Right cardiac atrium (tissue), 5 donors: ENCODE measurements at regions not wholly inside any gene's neighbourhood (a gene's known extent, or its start where the extent isn't known, plus 50 kb on each side); places are given as distances from the start of the nearest gene placed in this dataset.
"Not testable (repeated sequence)": the region's sequence is repeated elsewhere in the genome, so short reads cannot be mapped to it uniquely, and the experiment has no call there.

Experiments
- ATAC-seq, 2 donors: fragments of 200-7000 bp; cut with Tn5 transposase; one replicate each; pipeline versions ENCODE4 v1.8.0 to v1.9.1; 2020; ENCODE audit warnings: moderate library complexity in 2 of 2, mild to moderate bottlenecking in 1 of 2
- DNase-seq, 3 donors: peaks; one replicate each; pipeline ENCODE4 v3.0.0-alpha.2; 2020
- H3K27ac ChIP-seq: one replicate; pipeline ENCODE4 v1.5.1; 2013; ENCODE audit warnings: mild to moderate bottlenecking, low read length, control low read depth, moderate library complexity
- H3K27me3 ChIP-seq: one replicate; pipeline ENCODE4 v1.6.1; 2013; ENCODE audit not compliant: control insufficient read depth, insufficient read depth
- H3K4me1 ChIP-seq: one replicate; pipeline ENCODE4 v1.6.1; 2013; ENCODE audit warnings: low read length; ENCODE audit not compliant: control insufficient read depth, insufficient read depth
- H3K4me3 ChIP-seq: one replicate; pipeline ENCODE4 v1.5.1; 2013; ENCODE audit warnings: low read length, control low read depth
- H3K9me3 ChIP-seq: one replicate; pipeline ENCODE4 v1.6.1; 2013; ENCODE audit warnings: low read length; ENCODE audit not compliant: control insufficient read depth
- WGBS: extraction: QIAGEN DNeasy Blood & Tissue Kit; methylation state at CpG from one replicate; pipeline ENCODE4 v1.1.7; 2013; 5-methylcytosine and 5-hydroxymethylcytosine counted together
- intact Hi-C, 4 donors: fragments of 100-400 bp; cut with DNase I; formaldehyde crosslinking; loops; one replicate each; pipeline versions ENCODE4 v1.11.0 to v1.14.0; 2022 to 2023
- donor health status: healthy with polysubstance abuse.
- donor health status: DM: no; HTN: yes; CAD: no.
- donor health status: DM: no; HTN: no; CAD: no.
- donor health status: DM: no; HTN: yes; CAD: no; lungs with severe emphysema.
- donor health status: DM: yes; HTN: yes; CAD: no.

- Histone ChIP-seq H3K27ac (no peak overlapping the region), H3K27me3 (no peaks in the 10 kb centered on the region), H3K9me3 (no peaks in the 10 kb centered on the region), H3K4me1 (no peaks in the 10 kb centered on the region), H3K4me3 (no peak overlapping the region)
- intact Hi-C loops, result no loop called here
- ATAC-seq (no peak), DNase-seq (no peak)
- WGBS, result 84% methylated on average over 6 of the region's 6 CpGs
Measured at GRCh38 chr2:44103639-44104038, 65.0 kb upstream of the PPM1B start.

- H3K4me1 ChIP-seq, result no peaks in the 10 kb centered on the region
- WGBS, result 94% methylated on average over 1 of the region's 1 CpG
- H3K4me3 ChIP-seq, result no peak overlapping the region
- H3K27ac ChIP-seq, result no peak overlapping the region
- DNase-seq, result no peak
- no peaks in the 10 kb centered on the region for H3K27me3 ChIP-seq
- no peak for ATAC-seq
- intact Hi-C loops, result no loop called here
- H3K9me3 ChIP-seq, result no peaks in the 10 kb centered on the region
Measured at GRCh38 chr2:44104855-44105271, 63.8 kb upstream of the PPM1B start.

- H3K4me3 ChIP-seq, ATAC-seq, H3K27ac ChIP-seq, intact Hi-C loops, H3K9me3 ChIP-seq, H3K27me3 ChIP-seq, H3K4me1 ChIP-seq, DNase-seq: not testable (repeated sequence)
- 76% methylated on average over 9 of the region's 9 CpGs for WGBS
Measured at GRCh38 chr2:44106509-44106908, 62.2 kb upstream of the PPM1B start.

- Histone ChIP-seq H3K9me3 (no peaks in the 10 kb centered on the region), H3K27me3 (no peaks in the 10 kb centered on the region), H3K27ac (no peak overlapping the region), H3K4me3 (no peak overlapping the region), H3K4me1 (no peaks in the 10 kb centered on the region)
- intact Hi-C loops, result no loop called here
- DNase-seq (no peak), ATAC-seq (no peak)
- 69% methylated on average over 5 of the region's 5 CpGs for WGBS
Measured at GRCh38 chr2:44107086-44107740, 61.5 kb upstream of the PPM1B start.

GRCh38 chr2:44107974-44108373 is 60.7 kb upstream of the PPM1B start:
- ATAC-seq, result no peak
- no peaks in the 10 kb centered on the region for H3K4me1 ChIP-seq
- 83% methylated on average over 3 of the region's 3 CpGs for whole genome bisulfite sequencing
- intact Hi-C loops, result no loop called here
- no peak overlapping the region for H3K4me3 ChIP-seq
- no peaks in the 10 kb centered on the region for H3K27me3 ChIP-seq
- no peak for DNase-seq
- no peak overlapping the region for H3K27ac ChIP-seq
- no peaks in the 10 kb centered on the region for H3K9me3 ChIP-seq

- H3K9me3 ChIP-seq, result no peaks in the 10 kb centered on the region
- intact Hi-C loops, result no loop called here
- H3K27ac ChIP-seq, result no peak overlapping the region
- 86% methylated on average over 3 of the region's 3 CpGs for WGBS
- H3K4me3 ChIP-seq, result no peak overlapping the region
- ATAC-seq (no peak), DNase-seq (no peak)
- H3K27me3 ChIP-seq, result no peaks in the 10 kb centered on the region
- H3K4me1 ChIP-seq, result no peaks in the 10 kb centered on the region
Measured at GRCh38 chr2:44109166-44109565, 59.5 kb upstream of the PPM1B start.

GRCh38 chr2:44110444-44110843 is 58.2 kb upstream of the PPM1B start:
- intact Hi-C loops, result no loop called here
- Histone ChIP-seq H3K4me1 (no peaks in the 10 kb centered on the region), H3K27ac (no peak overlapping the region), H3K4me3 (no peak overlapping the region), H3K9me3 (no peaks in the 10 kb centered on the region), H3K27me3 (no peaks in the 10 kb centered on the region)
- no peak for ATAC-seq
- 12% methylated on average over 2 of the region's 2 CpGs for WGBS
- DNase-seq, result no peak

- no peak for ATAC-seq
- H3K9me3 ChIP-seq, result no peaks in the 10 kb centered on the region
- DNase-seq, result no peak
- intact Hi-C loops, result no loop called here
- H3K27me3 ChIP-seq, result no peaks in the 10 kb centered on the region
- H3K27ac ChIP-seq, result no peak overlapping the region
- H3K4me3 ChIP-seq, result no peak overlapping the region
- H3K4me1 ChIP-seq, result no peaks in the 10 kb centered on the region
Measured at GRCh38 chr2:44112096-44112495, 56.6 kb upstream of the PPM1B start.

GRCh38 chr2:44116319-44116718 is 52.4 kb upstream of the PPM1B start:
- DNase-seq, result no peak
- no peak overlapping the region for H3K4me3 ChIP-seq
- no peak for ATAC-seq
- H3K27ac ChIP-seq, result no peak overlapping the region
- no peaks in the 10 kb centered on the region for H3K9me3 ChIP-seq
- no peaks in the 10 kb centered on the region for H3K4me1 ChIP-seq
- intact Hi-C loops, result no loop called here
- H3K27me3 ChIP-seq, result no peaks in the 10 kb centered on the region
- 85% methylated on average over 3 of the region's 3 CpGs for WGBS

GRCh38 chr2:44118257-44118656 is 50.4 kb upstream of the PPM1B start:
- no peaks in the 10 kb centered on the region for H3K4me1 ChIP-seq
- WGBS, result 82% methylated on average over 10 of the region's 10 CpGs
- ATAC-seq (no peak), DNase-seq (no peak)
- H3K4me3 ChIP-seq, result no peak overlapping the region
- no peaks in the 10 kb centered on the region for H3K27me3 ChIP-seq
- no peak overlapping the region for H3K27ac ChIP-seq
- H3K9me3 ChIP-seq, result no peaks in the 10 kb centered on the region
- intact Hi-C loops, result no loop called here
